Progenitor cell of endocrine pancreas (in vitro differentiated cells): ENCODE measurements at regions not wholly inside any gene's neighbourhood (a gene's known extent, or its start where the extent isn't known, plus 50 kb on each side); places are given as distances from the start of the nearest gene placed in this dataset.

Experiments
- DNase-seq: peaks from one replicate; pipeline ENCODE4 v3.0.0; 2021; ENCODE audit warnings: low spot score; ENCODE audit not compliant: unreplicated experiment
- H3K27ac Mint-ChIP-seq: 2 replicates; pipeline ENCODE4 v1.8.0; 2021; ENCODE audit warnings: mild to moderate bottlenecking, moderate library complexity, mixed read lengths
- H3K27me3 Mint-ChIP-seq: 2 replicates; pipeline ENCODE4 v1.8.0; 2021; ENCODE audit warnings: mixed read lengths
- H3K36me3 Mint-ChIP-seq: 2 replicates; pipeline ENCODE4 v1.8.0; 2022; ENCODE audit warnings: mixed read lengths; ENCODE audit not compliant: insufficient read depth
- H3K4me1 Mint-ChIP-seq: 2 replicates; pipeline ENCODE4 v1.8.0; 2021; ENCODE audit warnings: low read depth, mixed read lengths
- H3K4me3 Mint-ChIP-seq: 2 replicates; pipeline ENCODE4 v1.8.0; 2021; ENCODE audit warnings: low read depth, mild to moderate bottlenecking, moderate library complexity, mixed read lengths
- H3K9me3 Mint-ChIP-seq: 2 replicates; pipeline ENCODE4 v1.8.0; 2021; ENCODE audit warnings: low read depth, mixed read lengths
- TF ChIP-seq, protein P1 (sequence below): fragments of 200-600 bp; sonication (generic); IDR thresholded peaks from one replicate; pipeline ENCODE4 v1.5.0; 2021; ENCODE audit warnings: antibody characterized with exemption, mild to moderate bottlenecking; ENCODE audit not compliant: unreplicated experiment

DNA sequence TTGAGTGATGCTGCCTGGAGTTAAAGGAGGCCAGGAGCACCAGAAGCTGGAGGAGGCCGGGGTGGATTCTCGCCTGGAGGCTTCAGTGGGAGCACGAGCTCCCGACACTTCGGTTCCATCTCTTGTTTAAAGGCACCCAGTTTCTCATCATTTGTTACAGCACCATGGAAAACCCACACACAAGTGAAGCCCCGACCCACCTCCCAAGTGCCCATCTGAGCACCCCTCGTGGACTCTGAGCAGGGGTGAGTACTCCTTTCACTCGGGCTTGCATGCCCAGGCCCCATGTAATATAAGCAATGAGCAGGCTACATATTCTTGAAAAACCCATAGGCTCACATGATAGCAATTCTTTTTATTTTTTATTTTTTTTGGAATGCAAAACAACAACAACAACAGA is 196.9 kb upstream of the MAF start:
- no peak for DNase-seq
- Mint-ChIP-seq H3K27me3 (no peaks in the 10 kb centered on the region), H3K9me3 (no peaks in the 10 kb centered on the region), H3K4me3 (no peak overlapping the region), H3K36me3 (no peaks in the 10 kb centered on the region), H3K4me1 (no peaks in the 10 kb centered on the region), H3K27ac (no peak overlapping the region)
- TF ChIP-seq, protein P1, sequence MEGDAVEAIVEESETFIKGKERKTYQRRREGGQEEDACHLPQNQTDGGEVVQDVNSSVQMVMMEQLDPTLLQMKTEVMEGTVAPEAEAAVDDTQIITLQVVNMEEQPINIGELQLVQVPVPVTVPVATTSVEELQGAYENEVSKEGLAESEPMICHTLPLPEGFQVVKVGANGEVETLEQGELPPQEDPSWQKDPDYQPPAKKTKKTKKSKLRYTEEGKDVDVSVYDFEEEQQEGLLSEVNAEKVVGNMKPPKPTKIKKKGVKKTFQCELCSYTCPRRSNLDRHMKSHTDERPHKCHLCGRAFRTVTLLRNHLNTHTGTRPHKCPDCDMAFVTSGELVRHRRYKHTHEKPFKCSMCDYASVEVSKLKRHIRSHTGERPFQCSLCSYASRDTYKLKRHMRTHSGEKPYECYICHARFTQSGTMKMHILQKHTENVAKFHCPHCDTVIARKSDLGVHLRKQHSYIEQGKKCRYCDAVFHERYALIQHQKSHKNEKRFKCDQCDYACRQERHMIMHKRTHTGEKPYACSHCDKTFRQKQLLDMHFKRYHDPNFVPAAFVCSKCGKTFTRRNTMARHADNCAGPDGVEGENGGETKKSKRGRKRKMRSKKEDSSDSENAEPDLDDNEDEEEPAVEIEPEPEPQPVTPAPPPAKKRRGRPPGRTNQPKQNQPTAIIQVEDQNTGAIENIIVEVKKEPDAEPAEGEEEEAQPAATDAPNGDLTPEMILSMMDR: no peak

DNA sequence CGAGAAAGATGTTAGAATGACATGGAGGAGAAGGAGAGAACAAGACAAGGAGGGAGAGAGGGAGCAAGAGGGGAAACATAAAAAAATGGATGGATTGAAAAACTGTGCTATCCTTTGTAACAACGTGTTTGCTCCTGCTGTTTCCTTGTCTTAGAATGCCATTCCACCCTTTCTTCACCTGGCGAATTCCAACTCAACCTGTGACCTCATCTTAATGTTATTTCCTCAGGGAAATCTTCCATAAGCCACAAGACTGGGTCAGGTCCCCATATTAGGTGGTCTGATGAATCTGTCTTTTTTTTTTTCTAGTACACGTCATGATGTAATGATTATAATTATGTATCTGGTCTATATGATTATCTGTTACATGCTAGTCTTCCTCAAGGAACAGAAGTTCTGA is 195.0 kb upstream of the MAF start:
- TF ChIP-seq, protein P1: no peak
- Mint-ChIP-seq H3K27ac (no peak overlapping the region), H3K27me3 (no peaks in the 10 kb centered on the region), H3K36me3 (no peaks in the 10 kb centered on the region), H3K4me1 (no peaks in the 10 kb centered on the region), H3K9me3 (no peaks in the 10 kb centered on the region), H3K4me3 (no peak overlapping the region)
- DNase-seq: no peak

DNA sequence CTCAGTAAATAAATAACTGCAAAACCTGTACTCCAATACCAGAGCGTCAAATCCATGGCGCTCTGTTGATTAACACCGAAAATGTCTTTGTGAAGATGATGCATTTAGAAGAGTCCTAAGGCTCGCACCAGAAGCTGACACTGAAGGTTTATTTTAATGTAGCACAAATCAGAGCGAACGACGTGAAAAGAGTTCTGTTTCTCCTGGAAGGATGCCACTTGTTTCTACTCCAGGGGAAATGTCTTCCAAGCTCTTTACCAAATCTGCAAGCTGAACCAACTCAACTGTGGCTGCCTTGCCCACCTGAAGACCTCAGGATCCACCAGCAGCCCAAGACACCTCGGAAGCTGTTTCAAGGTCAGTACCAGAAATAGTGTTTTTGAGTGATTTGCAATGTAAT is 194.4 kb upstream of the MAF start:
- Mint-ChIP-seq H3K27ac (no peak overlapping the region), H3K4me3 (no peak overlapping the region), H3K27me3 (no peaks in the 10 kb centered on the region), H3K9me3 (no peaks in the 10 kb centered on the region), H3K36me3 (no peaks in the 10 kb centered on the region), H3K4me1 (no peaks in the 10 kb centered on the region)
- TF ChIP-seq, protein P1: no peak
- no peak for DNase-seq

DNA sequence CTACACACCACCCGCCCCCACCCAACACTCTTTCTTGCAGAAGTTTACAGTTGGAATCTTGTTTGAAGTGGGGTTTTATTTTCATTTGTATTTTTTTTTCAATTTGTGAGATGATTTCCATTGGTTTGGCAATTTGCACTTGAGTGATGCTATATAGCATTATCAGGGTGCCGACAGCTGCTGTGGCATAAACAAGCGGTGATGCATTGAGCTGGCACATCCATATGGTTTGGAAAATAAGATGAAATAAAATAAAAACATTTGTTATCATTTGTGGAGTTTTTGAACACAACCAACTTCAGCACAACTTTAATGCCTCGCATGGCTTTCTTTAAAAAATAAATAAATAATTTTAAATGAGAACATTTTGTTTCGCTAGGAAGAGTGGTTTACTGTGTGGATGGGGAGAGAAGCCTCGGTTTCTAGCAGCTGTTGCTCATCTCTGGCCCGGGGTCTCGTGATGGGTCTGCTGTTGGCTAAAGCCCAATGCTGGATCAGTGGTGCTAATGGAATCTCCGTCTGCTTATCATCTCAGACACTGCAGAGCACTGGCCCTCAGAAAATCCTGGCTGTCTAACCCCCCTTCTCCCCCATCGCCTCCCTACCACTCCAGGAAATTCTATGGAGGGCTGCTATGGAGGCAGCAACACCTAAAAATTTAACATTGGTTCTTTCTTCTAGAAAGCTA is 192.3 kb upstream of the MAF start:
- no peaks in the 10 kb centered on the region for H3K9me3 Mint-ChIP-seq
- no peak overlapping the region for H3K27ac Mint-ChIP-seq
- H3K27me3 Mint-ChIP-seq: no peaks in the 10 kb centered on the region
- DNase-seq: no peak
- TF ChIP-seq, protein P1: no peak
- H3K36me3 Mint-ChIP-seq: no peaks in the 10 kb centered on the region
- H3K4me3 Mint-ChIP-seq: no peak overlapping the region
- H3K4me1 Mint-ChIP-seq: no peaks in the 10 kb centered on the region

DNA sequence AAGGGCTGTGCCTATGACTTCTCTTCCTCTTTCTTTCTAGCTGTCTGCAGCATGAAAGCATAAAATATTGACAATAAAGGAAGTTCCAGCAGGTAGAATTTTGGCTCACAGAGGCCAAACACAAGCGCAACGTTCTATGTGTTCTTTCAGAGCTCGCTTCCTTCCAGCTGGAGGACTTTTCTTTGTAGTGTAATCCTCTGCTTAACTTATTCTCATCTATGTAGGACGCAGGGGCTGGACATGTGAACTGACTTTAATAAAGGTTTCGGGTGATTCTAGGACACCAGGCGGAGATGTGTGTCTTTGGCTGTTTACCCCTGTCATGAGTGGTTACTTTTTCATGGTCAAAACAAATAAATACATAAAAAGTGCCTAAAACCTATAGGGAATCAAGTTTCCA is 191.5 kb upstream of the MAF start:
- TF ChIP-seq, protein P1: no peak
- H3K36me3 Mint-ChIP-seq: no peaks in the 10 kb centered on the region
- H3K4me3 Mint-ChIP-seq: no peak overlapping the region

More for the DNA sequence above, 191.5 kb upstream of the MAF start:
- no peak overlapping the region for H3K27ac Mint-ChIP-seq
- H3K27me3 Mint-ChIP-seq: no peaks in the 10 kb centered on the region
- no peak for DNase-seq
- H3K9me3 Mint-ChIP-seq: no peaks in the 10 kb centered on the region
- no peaks in the 10 kb centered on the region for H3K4me1 Mint-ChIP-seq
